ENCODE measurements at regions not wholly inside any gene's neighbourhood (a gene's known extent, or its start where the extent isn't known, plus 50 kb on each side); places are given as distances from the start of the nearest gene placed in this dataset.

- peaks cover 0 to 3% (median 0%) of the 10 kb centered on the region in 4 donors for H3K4me1 ChIP-seq (ENCODE audit: control insufficient read depth in 4 of 4, insufficient read depth in 4 of 4, low read length in 3 of 4)
- TF ChIP-seq GABPA (IDR thresholded peaks at IDR 0.05 in 1 of 2, conservative IDR thresholded peaks at IDR 0.05 in 1 of 2) (no peak), RXRA (IDR thresholded peaks at IDR 0.05) (no peak), FOXA1 (IDR thresholded peaks at IDR 0.05) (no peak), HNF4A (conservative IDR thresholded peaks at IDR 0.05) (no peak), NR2F2 (IDR thresholded peaks at IDR 0.05) (no peak), ZBTB33 (IDR thresholded peaks at IDR 0.05) (no peak), EGR1 (IDR thresholded peaks at IDR 0.05; ENCODE audit: low read depth in 2 of 2) (no peak), REST (IDR thresholded peaks at IDR 0.05) (no peak)
- no peaks in the 10 kb centered on the region for H3K36me3 ChIP-seq (ENCODE audit: control insufficient read depth in 4 of 4, insufficient read depth in 3 of 4, low read depth in 1 of 4, low read length in 3 of 4)
- no peaks in the 10 kb centered on the region for H3K9me3 ChIP-seq (ENCODE audit: control insufficient read depth in 4 of 4, low read length in 3 of 4)
- H3K4me3 ChIP-seq (ENCODE audit: low read depth in 1 of 3, low read length in 3 of 3) = no peak overlapping the region
- no peak overlapping the region for H3K9ac ChIP-seq (ENCODE audit: low read depth in 1 of 2, low read length in 2 of 2)
- H3K27ac ChIP-seq (ENCODE audit: low read depth in 1 of 2, low read length in 2 of 2) = no peak overlapping the region
- 83% methylated on average over 5 of the region's 5 CpGs for WGBS
- no peaks in the 10 kb centered on the region for H3K27me3 ChIP-seq (ENCODE audit: control insufficient read depth in 4 of 4, insufficient read depth in 4 of 4, low read length in 3 of 4)
- no peak for DNase-seq (ENCODE audit: low spot score)
Measured at GRCh38 chr12:75819512-75819911, 212.1 kb downstream of the PHLDA1 start.

- H3K4me1 ChIP-seq (ENCODE audit: control insufficient read depth in 4 of 4, insufficient read depth in 4 of 4, low read length in 3 of 4) = peaks cover 0 to 3% (median 0%) of the 10 kb centered on the region in 4 donors
- TF ChIP-seq HNF4G (IDR thresholded peaks at IDR 0.05) = no peak
- no peak for TF ChIP-seq YY1 (IDR thresholded peaks at IDR 0.05)
- TF ChIP-seq ZBTB33 (IDR thresholded peaks at IDR 0.05) = no peak
- TF ChIP-seq REST (IDR thresholded peaks at IDR 0.05) = no peak
- TF ChIP-seq FOXA2 (IDR thresholded peaks at IDR 0.05) = no peak
- TF ChIP-seq HNF4A (conservative IDR thresholded peaks at IDR 0.05) = no peak
- no peak for TF ChIP-seq CTCF (IDR thresholded peaks at IDR 0.05; ENCODE audit: low read depth, low read length, missing input control)
- TF ChIP-seq RXRA (IDR thresholded peaks at IDR 0.05) = no peak
- DNase-seq (ENCODE audit: low spot score) = no peak
Measured at GRCh38 chr12:75818863-75819262, 212.7 kb downstream of the PHLDA1 start.

More at GRCh38 chr12:75818863-75819262, 212.7 kb downstream of the PHLDA1 start:
- Histone ChIP-seq H3K27ac (ENCODE audit: low read depth in 1 of 2, low read length in 2 of 2) (no peak overlapping the region), H3K9me3 (ENCODE audit: control insufficient read depth in 4 of 4, low read length in 3 of 4) (no peaks in the 10 kb centered on the region), H3K36me3 (ENCODE audit: control insufficient read depth in 4 of 4, insufficient read depth in 3 of 4, low read depth in 1 of 4, low read length in 3 of 4) (no peaks in the 10 kb centered on the region), H3K9ac (ENCODE audit: low read depth in 1 of 2, low read length in 2 of 2) (no peak overlapping the region), H3K4me3 (ENCODE audit: low read depth in 1 of 3, low read length in 3 of 3) (no peak overlapping the region), H3K27me3 (ENCODE audit: control insufficient read depth in 4 of 4, insufficient read depth in 4 of 4, low read length in 3 of 4) (no peaks in the 10 kb centered on the region)

Measured in liver (tissue), 8 donors.